DMS153 (cell line): ENCODE measurements at regions not wholly inside any gene's neighbourhood (a gene's known extent, or its start where the extent isn't known, plus 50 kb on each side); places are given as distances from the start of the nearest gene placed in this dataset.
"Not testable (repeated sequence)": the region's sequence is repeated elsewhere in the genome, so short reads cannot be mapped to it uniquely, and the experiment has no call there.

Experiments
- DNase-seq: peaks from one replicate; lab custom pipeline; 2025; lab: John Stamatoyannopoulos, UW

- DNase-seq: no peak
Observed at GRCh38 chr9:29220596-29221251, 1647.4 kb upstream of the C9orf72 start.

GRCh38 chr9:29228558-29228957 is 1655.3 kb upstream of the C9orf72 start:
- DNase-seq: no peak

- no peak for DNase-seq
Observed at GRCh38 chr9:29230931-29231330, 1657.7 kb upstream of the C9orf72 start.

DNA sequence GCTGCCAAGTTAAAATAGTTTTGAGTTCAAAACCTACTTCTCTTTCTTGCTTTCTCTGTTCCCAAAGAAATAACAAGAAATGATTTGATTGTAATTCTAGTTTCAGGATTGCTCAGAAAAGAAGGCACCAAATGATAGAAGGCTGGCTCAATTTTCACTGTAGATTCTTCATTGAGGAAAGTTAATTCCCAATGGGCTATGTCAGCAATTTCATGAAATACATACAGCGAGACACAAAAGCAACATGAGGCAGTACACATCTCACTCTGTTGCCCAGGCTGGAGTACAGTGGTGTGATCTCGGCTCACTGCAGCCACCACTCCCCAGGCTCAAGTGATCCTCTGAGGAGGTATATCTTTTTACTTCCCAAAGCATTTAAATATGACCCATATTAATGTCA is 1659.9 kb upstream of the C9orf72 start:
- no peak for DNase-seq

GRCh38 chr9:29241320-29241719 is 1668.0 kb upstream of the C9orf72 start:
- DNase-seq: no peak

DNA sequence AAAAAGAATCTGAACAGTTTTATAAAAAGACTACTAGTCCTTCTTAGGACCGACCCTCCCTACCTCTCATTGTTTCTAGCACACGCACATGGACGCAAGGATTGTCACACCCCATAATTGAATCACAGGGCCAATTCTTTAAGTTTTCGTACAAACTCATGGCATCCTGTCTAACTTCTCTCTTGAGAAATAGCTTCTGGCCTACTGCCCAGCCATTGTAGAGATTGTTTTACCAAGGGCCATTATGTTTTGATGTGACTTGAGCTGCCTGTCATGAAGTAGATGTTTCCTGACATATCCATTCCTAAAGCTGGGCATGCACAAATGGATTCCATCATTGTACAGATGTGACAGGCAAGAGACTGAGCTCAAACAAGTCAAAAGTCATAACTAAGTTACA is 1672.1 kb upstream of the C9orf72 start:
- no peak for DNase-seq

GRCh38 chr9:29270400-29270799 is 1697.1 kb upstream of the C9orf72 start:
- DNase-seq: not testable (repeated sequence)

DNA sequence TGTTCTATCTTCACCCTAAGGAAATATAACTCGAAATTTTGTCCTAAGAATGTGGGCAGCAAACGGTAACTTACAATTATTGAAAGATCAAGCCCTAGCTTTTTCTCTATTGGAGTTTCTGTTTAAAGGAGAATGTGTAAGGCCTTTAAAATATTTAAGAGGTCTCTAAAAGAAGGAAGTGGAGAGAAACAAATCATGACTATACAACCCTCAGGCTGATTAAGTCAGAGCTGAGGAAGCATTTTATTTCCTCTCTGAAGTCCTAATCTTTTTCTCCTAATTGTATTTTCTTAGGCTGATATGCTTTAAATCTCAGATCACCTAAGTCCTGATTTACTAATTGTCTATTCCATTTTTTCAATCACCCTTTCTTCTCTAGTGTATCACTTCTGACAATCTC is 1708.8 kb upstream of the C9orf72 start:
- DNase-seq: no peak

- peak; percentile 8 for DNase-seq
Observed at GRCh38 chr9:29285818-29286217, 1712.5 kb upstream of the C9orf72 start.

GRCh38 chr9:29289365-29289764 is 1716.1 kb upstream of the C9orf72 start:
- DNase-seq: no peak

DNA sequence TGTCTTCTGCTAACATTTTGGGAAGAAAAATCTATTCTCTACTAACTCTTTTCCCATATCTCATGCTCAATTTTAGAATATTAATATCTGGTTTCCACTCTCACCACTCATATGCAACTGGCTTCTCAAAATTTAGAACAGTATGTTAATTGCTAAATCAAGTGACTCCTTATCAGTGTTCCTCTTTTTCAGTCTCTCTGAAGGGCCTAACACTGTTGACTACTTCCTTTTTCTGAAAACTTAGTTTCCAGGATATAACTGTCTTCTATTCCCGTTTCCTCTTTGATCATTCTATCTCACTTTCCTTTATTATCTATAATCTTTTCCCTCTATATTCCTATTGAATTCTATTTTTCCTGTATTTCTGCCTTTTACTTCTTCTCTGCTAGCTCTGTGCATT is 1717.2 kb upstream of the C9orf72 start:
- no peak for DNase-seq

GRCh38 chr9:29297592-29297991 is 1724.3 kb upstream of the C9orf72 start:
- DNase-seq: no peak

DNA sequence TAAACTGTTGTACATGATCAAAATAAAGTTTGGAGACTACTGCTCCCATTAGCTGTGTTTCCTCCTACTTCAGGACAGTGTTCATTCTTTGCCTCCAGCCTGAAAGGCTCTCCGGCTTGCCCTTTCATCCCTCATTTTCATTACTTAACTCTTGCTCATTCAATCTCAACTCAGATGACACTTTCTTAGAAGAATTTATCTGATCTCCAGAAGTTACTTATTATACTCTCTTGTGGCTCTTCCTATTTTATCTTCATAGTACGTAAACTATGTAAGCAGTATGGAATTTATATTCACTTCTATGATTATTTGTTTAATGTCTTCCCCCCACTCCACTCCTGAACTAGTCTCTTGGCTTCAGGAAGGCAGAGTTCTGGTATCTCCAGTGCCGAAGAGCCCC is 1737.9 kb upstream of the C9orf72 start:
- no peak for DNase-seq

DNA sequence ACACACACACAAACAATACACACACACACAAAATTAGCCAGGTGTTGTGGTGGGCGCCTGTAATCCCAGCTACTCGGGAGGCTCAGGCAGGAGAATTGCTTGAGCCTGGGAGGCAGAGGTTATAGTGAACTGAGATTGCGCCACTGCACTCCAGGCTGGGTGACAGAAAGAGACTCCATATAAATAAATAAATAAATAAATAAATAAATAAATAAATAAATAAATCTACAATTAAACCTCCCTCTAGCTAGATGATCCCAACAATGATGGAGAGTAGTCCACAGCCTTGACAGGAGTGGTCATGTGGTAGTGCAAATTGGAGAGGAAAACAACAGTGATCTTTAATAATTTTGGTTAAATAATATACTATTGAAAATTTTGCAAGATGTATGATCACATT is 1739.0 kb upstream of the C9orf72 start:
- no peak for DNase-seq

GRCh38 chr9:29319736-29320513 is 1746.6 kb upstream of the C9orf72 start:
- no peak for DNase-seq

DNA sequence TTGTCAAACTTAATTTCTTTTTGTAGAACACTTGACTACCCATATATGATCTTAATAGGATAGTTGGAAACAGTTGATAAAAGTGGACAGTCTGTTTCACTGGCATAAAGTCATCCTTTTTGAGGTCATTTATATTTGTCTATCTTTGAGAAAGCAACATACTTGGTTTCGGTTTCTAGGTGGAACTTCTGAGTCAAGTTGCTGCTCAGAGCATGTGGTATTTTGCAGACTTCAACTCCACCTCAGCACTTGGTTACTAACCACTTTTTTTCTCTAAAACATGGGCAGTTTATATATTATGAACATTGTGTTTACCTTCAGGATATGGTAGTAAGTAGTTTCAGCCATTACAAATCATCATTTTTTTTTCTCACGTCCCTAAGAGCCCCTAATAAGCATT is 1749.0 kb upstream of the C9orf72 start:
- DNase-seq: no peak

DNA sequence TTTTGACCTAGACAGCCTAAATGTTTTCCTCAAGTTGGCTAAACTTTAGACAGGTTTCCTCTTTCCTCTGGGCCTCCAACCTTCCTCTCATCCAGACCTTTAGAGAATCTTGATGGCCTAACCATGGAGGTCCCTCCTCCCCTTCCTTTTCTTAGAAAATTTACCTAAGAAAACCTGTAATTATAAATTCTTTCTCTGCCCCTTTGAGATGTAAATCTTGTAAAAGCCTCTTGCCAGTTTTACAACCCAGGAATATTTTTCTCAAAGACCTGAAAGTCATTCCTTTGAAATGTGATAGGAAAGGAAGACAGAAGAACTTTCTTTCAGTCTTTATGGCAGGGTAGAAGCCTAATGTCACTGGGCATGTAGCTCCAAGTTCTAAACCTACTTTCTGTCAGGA is 1752.6 kb upstream of the C9orf72 start:
- no peak for DNase-seq

DNA sequence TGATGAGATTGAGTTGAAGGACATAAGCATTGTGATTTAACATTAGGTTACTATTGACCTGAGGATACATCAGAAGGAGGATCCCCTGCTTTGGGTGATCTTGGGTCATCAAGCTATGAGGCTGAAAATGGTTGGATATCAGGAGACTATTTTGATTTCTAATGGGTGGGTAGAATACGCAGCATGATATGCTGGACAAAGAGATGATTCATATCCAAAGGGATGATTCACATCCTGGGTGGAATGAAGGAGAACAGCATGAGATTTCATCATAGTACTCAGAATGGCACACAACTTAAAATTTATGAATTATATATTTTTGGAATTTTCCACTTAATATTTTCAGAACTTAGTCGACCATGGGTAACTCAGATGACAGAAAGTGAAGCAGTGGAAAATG is 1759.5 kb upstream of the C9orf72 start:
- no peak for DNase-seq

DNA sequence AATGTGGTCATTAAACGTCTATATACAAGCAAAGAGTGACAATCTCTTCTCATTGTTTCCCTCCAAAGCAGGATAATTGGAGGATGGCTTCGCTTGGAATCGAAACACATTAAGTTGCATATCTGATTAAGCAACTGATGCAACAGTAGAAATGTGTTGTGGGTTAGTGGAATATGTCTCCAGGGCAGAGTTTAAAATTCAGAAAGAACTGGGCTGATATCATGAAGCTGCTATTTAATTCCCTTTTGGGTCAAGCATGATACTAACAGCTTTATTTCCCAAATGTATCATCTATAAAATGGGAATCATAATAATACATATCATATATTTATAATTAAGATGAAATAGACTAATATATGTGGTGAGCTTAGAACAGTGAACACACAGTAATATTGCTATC is 1763.0 kb upstream of the C9orf72 start:
- DNase-seq: no peak

DNA sequence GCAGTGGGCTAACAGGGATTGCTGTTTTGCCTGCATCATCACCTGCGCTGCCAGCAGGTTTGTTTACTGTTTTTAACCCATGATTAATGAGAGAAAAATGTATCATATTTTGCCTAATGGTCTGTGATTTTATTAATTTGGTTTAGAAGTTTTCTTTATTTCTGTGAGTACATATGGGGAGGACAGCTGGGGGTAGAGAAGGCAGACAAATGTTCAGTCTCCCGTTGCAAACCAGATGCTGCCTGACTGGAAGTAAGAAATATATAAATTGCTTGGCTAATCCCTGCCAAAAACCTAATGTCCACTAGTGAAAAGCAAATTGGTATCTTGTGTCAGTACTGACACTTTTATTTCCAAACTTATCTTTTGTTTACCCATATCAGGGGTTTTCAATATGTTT is 1766.1 kb upstream of the C9orf72 start:
- DNase-seq: no peak

GRCh38 chr9:29348999-29349398 is 1775.7 kb upstream of the C9orf72 start:
- DNase-seq: no peak

- no peak for DNase-seq
Observed at GRCh38 chr9:29389421-29389820, 1816.1 kb upstream of the C9orf72 start.

GRCh38 chr9:29390859-29391258 is 1817.6 kb upstream of the C9orf72 start:
- no peak for DNase-seq

GRCh38 chr9:29393064-29393463 is 1819.8 kb upstream of the C9orf72 start:
- DNase-seq: no peak
